Spleen (tissue), 7 donors: ENCODE measurements at regions not wholly inside any gene's neighbourhood (a gene's known extent, or its start where the extent isn't known, plus 50 kb on each side); places are given as distances from the start of the nearest gene placed in this dataset.

Experiments used
- POLR2A ChIP-seq, 3 donors: fragments of 450-650 bp; IDR thresholded peaks; one replicate each; pipeline ENCODE4 v1.5.1; 2017; ENCODE audit warnings: antibody characterized with exemption in 3 of 3, mild to moderate bottlenecking in 1 of 3
- TF ChIP-seq, protein P1 (sequence below), 11 experiments: fragments of 200-600 bp in 7 of 11; fragments of 450-650 bp in 4 of 11; sonication (generic) in 4 of 11; IDR thresholded peaks in 8 of 11; conservative IDR thresholded peaks in 3 of 11; 1 replicate in 7 of 11; 2 replicates in 4 of 11; pipeline versions ENCODE4 v1.4.0 to v1.8.0; 2016 to 2021; ENCODE audit warnings: antibody characterized with exemption in 11 of 11, inconsistent platforms in 4 of 11, mild to moderate bottlenecking in 1 of 11
- donor health status: DM: no; HTN: no; CAD: no; lungs with moderate emphysema.
- donor health status: DM: no; HTN: no; CAD: no.
- donor health status: DM: no; HTN: no; CAD: no.

DNA sequence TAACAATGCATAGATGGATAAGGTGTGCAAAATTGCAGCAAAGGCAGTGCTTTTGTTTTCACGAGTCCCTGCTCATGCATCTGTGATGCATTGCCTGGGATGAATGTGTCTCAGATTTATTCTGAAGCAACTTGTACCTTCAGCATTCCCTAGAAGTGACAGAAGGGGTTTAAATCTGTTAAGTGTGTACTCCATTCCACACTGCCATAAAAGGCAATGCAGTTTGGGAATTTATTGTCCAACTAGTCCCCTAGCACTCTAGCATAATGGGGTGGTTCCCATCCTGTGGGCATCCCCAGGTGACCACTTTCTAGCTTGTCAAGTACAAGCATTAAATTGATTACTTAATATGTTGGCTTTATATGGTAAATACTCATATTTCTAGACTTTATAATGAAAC is 306.5 kb upstream of the CBLB start:
- TF ChIP-seq, protein P1, sequence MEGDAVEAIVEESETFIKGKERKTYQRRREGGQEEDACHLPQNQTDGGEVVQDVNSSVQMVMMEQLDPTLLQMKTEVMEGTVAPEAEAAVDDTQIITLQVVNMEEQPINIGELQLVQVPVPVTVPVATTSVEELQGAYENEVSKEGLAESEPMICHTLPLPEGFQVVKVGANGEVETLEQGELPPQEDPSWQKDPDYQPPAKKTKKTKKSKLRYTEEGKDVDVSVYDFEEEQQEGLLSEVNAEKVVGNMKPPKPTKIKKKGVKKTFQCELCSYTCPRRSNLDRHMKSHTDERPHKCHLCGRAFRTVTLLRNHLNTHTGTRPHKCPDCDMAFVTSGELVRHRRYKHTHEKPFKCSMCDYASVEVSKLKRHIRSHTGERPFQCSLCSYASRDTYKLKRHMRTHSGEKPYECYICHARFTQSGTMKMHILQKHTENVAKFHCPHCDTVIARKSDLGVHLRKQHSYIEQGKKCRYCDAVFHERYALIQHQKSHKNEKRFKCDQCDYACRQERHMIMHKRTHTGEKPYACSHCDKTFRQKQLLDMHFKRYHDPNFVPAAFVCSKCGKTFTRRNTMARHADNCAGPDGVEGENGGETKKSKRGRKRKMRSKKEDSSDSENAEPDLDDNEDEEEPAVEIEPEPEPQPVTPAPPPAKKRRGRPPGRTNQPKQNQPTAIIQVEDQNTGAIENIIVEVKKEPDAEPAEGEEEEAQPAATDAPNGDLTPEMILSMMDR (IDR thresholded peaks at IDR 0.05 in 8 of 11, conservative IDR thresholded peaks at IDR 0.05 in 3 of 11), result no peak
- no peak for TF ChIP-seq POLR2A (IDR thresholded peaks at IDR 0.05)
